GM12891 (cell line): ENCODE measurements at regions not wholly inside any gene's neighbourhood (a gene's known extent, or its start where the extent isn't known, plus 50 kb on each side); places are given as distances from the start of the nearest gene placed in this dataset.
"Not testable (repeated sequence)": the region's sequence is repeated elsewhere in the genome, so short reads cannot be mapped to it uniquely, and the experiment has no call there.

ENCODE experiments used
- POLR2A ChIP-seq: IDR thresholded peaks from 2 replicates; pipeline ENCODE4 v1.6.1; 2011; ENCODE audit warnings: low read depth, low read length, control low read depth
- POLR2AphosphoS5 ChIP-seq: IDR thresholded peaks from 2 replicates; pipeline ENCODE4 v1.6.1; 2011; ENCODE audit warnings: low read depth, low read length, control low read depth
- SPI1 ChIP-seq: IDR thresholded peaks from 2 replicates; pipeline ENCODE4 v1.6.1; 2011; ENCODE audit warnings: low read depth, low read length, control low read depth
- TAF1 ChIP-seq: IDR thresholded peaks from 2 replicates; pipeline ENCODE4 v1.6.1; 2011; ENCODE audit warnings: low read depth, low read length, control low read depth

GRCh38 chr17:64730023-64730422, 67.9 kb upstream of the SMURF2 start:
- not testable (repeated sequence) for TF ChIP-seq POLR2AphosphoS5, POLR2A, TAF1, SPI1
